Mesothelial cell of epicardium (in vitro differentiated cells): ENCODE measurements at regions not wholly inside any gene's neighbourhood (a gene's known extent, or its start where the extent isn't known, plus 50 kb on each side); places are given as distances from the start of the nearest gene placed in this dataset.

ENCODE experiments used
- DNase-seq, 2 experiments: peaks; one replicate each; pipeline ENCODE4 v3.0.0; 2021; ENCODE audit warnings: low spot score in 2 of 2; ENCODE audit not compliant: unreplicated experiment in 2 of 2
- H3K27ac Mint-ChIP-seq: 2 replicates; pipeline ENCODE4 v1.8.0; 2021; ENCODE audit warnings: mixed read lengths
- H3K27me3 Mint-ChIP-seq: 2 replicates; pipeline ENCODE4 v1.8.0; 2021; ENCODE audit warnings: low read depth, mixed read lengths
- H3K36me3 Mint-ChIP-seq: 2 replicates; pipeline ENCODE4 v1.8.0; 2021; ENCODE audit warnings: mixed read lengths
- H3K4me1 Mint-ChIP-seq: 2 replicates; pipeline ENCODE4 v1.8.0; 2021; ENCODE audit warnings: mixed read lengths
- H3K4me3 Mint-ChIP-seq: 2 replicates; pipeline ENCODE4 v1.8.0; 2021; ENCODE audit warnings: mild to moderate bottlenecking, moderate library complexity, mixed read lengths
- H3K9me3 Mint-ChIP-seq: 2 replicates; pipeline ENCODE4 v1.8.0; 2021; ENCODE audit warnings: mixed read lengths
- TF ChIP-seq, protein P1 (sequence below): fragments of 200-600 bp; sonication (generic); IDR thresholded peaks from one replicate; pipeline ENCODE4 v1.5.0; 2021; ENCODE audit warnings: antibody characterized with exemption; ENCODE audit not compliant: unreplicated experiment

DNA sequence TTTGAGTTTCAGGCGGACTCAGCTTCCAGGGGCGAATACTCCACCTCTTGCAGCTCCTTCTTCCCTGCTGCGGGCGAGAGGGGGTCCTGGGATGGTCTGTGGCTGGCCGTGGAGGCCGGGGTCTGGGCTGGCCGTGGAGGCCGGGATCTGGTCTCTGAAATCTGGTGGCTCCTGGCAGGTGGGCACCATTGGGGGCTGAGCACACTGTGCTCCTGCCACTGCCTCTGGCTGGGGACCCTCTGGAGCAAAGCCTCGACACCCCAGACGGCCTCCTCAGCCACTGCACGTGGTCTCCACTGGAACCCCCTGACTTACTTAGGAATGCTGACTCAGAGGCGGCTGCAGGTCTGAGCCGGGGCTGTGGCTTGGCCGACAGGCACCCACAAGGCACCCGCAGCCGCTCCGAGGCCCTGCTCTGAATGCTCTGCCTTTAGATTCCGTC, 100.1 kb upstream of the ALKAL2 start:
- H3K9me3 Mint-ChIP-seq: peaks cover 5% of the 10 kb centered on the region

DNA sequence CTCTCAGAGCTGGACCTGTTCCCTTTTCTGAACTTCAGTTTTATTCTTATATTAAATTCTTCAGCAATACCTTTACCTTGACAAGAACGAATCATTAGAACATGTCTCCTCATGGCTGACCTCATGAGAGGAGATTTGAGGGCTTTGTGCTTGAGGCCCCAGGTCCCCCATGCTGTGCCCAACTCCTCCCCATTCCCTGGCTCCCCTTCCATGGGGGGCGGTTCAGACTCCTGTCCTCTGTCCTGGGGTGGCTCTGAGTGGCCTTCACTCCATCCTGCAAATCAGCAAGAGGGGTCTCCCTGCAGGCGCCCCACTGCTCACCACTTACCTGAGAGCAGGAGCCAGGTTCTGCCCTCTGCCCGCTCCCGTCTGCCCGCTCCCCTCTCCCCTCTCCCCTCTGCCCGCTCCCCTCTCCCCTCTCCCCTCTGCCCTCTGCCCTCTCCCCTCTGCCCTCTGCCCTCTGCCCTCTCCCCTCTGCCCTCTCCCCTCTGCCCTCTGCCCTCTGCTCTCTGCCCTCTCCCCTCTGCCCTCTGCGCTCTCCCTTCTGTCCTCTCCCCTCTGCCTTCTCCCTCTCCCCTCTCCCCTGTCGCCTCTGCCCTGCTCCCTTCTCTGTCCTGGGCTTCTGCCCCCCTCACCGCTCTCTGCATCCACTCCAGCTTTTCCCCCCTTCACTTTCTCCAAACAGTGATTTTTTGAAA, 98.7 kb upstream of the ALKAL2 start:
- no peak for DNase-seq
- no peak overlapping the region for H3K27ac Mint-ChIP-seq
- no peak overlapping the region for H3K4me3 Mint-ChIP-seq
- H3K36me3 Mint-ChIP-seq: no peaks in the 10 kb centered on the region
- TF ChIP-seq, protein P1, sequence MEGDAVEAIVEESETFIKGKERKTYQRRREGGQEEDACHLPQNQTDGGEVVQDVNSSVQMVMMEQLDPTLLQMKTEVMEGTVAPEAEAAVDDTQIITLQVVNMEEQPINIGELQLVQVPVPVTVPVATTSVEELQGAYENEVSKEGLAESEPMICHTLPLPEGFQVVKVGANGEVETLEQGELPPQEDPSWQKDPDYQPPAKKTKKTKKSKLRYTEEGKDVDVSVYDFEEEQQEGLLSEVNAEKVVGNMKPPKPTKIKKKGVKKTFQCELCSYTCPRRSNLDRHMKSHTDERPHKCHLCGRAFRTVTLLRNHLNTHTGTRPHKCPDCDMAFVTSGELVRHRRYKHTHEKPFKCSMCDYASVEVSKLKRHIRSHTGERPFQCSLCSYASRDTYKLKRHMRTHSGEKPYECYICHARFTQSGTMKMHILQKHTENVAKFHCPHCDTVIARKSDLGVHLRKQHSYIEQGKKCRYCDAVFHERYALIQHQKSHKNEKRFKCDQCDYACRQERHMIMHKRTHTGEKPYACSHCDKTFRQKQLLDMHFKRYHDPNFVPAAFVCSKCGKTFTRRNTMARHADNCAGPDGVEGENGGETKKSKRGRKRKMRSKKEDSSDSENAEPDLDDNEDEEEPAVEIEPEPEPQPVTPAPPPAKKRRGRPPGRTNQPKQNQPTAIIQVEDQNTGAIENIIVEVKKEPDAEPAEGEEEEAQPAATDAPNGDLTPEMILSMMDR: no peak
- H3K27me3 Mint-ChIP-seq: peaks cover 14% of the 10 kb centered on the region
- H3K9me3 Mint-ChIP-seq: peaks cover 5% of the 10 kb centered on the region
- peaks cover 18% of the 10 kb centered on the region for H3K4me1 Mint-ChIP-seq

More for the DNA sequence above, 100.1 kb upstream of the ALKAL2 start:
- TF ChIP-seq, protein P1: no peak
- H3K27ac Mint-ChIP-seq: no peak overlapping the region
- H3K36me3 Mint-ChIP-seq: no peaks in the 10 kb centered on the region
- peaks cover 18% of the 10 kb centered on the region for H3K4me1 Mint-ChIP-seq
- DNase-seq: no peak
- H3K4me3 Mint-ChIP-seq: no peak overlapping the region
- peaks cover 24% of the 10 kb centered on the region for H3K27me3 Mint-ChIP-seq

- Mint-ChIP-seq H3K27me3 (peaks cover 15% of the 10 kb centered on the region), H3K27ac (no peak overlapping the region), H3K4me1 (peaks cover 18% of the 10 kb centered on the region), H3K9me3 (peaks cover 5% of the 10 kb centered on the region), H3K4me3 (no peak overlapping the region), H3K36me3 (no peaks in the 10 kb centered on the region)
- DNase-seq: no peak
- TF ChIP-seq, protein P1: no peak
Measured at GRCh38 chr2:385785-386184, 97.9 kb upstream of the ALKAL2 start.

DNA sequence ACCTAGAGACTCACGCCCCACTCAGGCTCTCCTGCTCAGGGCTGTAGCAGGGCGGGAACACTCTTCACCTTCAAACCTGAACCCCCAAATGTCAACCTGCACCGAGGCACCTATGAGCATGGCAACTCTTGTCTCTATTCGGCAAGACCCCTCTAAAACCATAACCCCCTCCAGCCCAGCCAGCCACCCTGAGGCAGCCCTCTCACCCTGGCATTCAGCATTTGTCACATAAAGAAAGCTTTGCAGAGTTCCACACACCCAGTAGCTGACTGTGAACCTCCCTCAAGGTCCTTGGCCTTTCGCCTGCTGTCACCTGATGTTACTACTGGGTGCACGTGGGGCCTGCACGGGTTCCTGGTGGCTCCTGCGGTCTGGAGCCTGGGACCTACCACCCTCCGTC, 97.2 kb upstream of the ALKAL2 start:
- peaks cover 18% of the 10 kb centered on the region for H3K4me1 Mint-ChIP-seq
- TF ChIP-seq, protein P1: no peak
- H3K36me3 Mint-ChIP-seq: no peaks in the 10 kb centered on the region
- DNase-seq: no peak
- H3K9me3 Mint-ChIP-seq: peaks cover 10% of the 10 kb centered on the region
- H3K27ac Mint-ChIP-seq: no peak overlapping the region
- H3K4me3 Mint-ChIP-seq: no peak overlapping the region
- H3K27me3 Mint-ChIP-seq: peaks cover 15% of the 10 kb centered on the region

DNA sequence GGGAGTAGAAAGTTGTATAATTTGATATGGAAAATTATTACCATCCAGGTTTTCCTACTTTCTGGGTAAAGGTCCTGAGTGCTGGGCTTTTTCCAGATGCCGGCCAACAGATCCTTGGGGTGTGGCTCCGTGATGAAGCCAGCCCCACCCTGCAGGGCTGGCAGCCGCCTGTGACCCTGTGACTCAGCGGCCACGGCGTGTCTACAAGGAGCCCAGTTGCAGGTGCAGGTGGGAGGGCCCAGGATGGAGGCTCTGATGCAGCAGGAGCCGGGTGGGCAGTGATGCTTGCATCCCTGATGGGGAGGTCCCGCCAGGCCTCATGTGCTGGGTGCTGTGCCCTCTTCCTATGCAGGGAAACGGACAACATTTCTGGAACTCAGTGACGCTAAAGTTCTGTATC, 96.0 kb upstream of the ALKAL2 start:
- no peaks in the 10 kb centered on the region for H3K36me3 Mint-ChIP-seq
- TF ChIP-seq, protein P1: no peak
- DNase-seq: no peak
- H3K4me3 Mint-ChIP-seq: no peak overlapping the region
- peaks cover 15% of the 10 kb centered on the region for H3K27me3 Mint-ChIP-seq
- peaks cover 15% of the 10 kb centered on the region for H3K9me3 Mint-ChIP-seq
- no peak overlapping the region for H3K27ac Mint-ChIP-seq
- H3K4me1 Mint-ChIP-seq: peaks cover 18% of the 10 kb centered on the region
